ENCODE measurements at regions not wholly inside any gene's neighbourhood (a gene's known extent, or its start where the extent isn't known, plus 50 kb on each side); places are given as distances from the start of the nearest gene placed in this dataset.
A peak's percentile ranks its signal among the peaks of the same experiment; 100 is the strongest.

DNA sequence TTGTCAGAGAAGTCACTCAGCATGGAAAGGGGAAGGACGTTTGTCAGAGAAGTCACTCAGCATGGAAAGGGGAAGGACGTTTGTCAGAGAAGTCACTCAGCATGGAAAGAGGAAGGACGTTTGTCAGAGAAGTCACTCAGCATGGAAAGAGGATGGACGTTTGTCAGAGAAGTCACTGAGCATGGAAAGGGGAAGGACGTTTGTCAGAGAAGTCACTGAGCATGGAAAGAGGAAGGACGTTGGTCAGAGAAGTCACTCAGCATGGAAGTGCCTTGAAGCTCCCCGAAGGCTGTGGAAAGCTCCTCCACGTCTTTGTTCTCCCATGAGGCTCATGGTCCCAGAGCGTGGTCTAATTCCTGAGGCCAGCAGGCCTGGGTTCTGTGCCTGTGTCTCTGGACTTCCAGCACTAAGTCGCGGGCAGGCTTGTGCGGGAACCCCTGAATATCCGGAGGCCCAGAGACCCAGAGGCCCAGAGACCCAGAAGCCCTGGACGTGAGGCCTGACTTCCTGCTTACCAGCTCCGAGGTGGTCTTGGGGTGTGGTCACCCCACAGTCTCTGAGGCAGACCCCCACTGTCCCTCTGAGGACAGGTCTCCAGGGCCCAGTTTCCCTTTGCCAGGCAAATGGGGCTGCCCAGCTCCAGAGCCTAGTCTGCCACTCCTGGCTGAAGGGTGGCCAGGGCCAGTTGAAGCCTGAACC lies 70.4 kb upstream of the TWIST2 start:
- H3K4me3 ChIP-seq (ENCODE audit: low read depth, low read length): no peak overlapping the region
- no peak for DNase-seq (ENCODE audit: low read depth)
- TF ChIP-seq, protein P1, sequence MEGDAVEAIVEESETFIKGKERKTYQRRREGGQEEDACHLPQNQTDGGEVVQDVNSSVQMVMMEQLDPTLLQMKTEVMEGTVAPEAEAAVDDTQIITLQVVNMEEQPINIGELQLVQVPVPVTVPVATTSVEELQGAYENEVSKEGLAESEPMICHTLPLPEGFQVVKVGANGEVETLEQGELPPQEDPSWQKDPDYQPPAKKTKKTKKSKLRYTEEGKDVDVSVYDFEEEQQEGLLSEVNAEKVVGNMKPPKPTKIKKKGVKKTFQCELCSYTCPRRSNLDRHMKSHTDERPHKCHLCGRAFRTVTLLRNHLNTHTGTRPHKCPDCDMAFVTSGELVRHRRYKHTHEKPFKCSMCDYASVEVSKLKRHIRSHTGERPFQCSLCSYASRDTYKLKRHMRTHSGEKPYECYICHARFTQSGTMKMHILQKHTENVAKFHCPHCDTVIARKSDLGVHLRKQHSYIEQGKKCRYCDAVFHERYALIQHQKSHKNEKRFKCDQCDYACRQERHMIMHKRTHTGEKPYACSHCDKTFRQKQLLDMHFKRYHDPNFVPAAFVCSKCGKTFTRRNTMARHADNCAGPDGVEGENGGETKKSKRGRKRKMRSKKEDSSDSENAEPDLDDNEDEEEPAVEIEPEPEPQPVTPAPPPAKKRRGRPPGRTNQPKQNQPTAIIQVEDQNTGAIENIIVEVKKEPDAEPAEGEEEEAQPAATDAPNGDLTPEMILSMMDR (IDR thresholded peaks at IDR 0.05; ENCODE audit: control insufficient read depth, extremely low read depth, insufficient read depth): no peak

DNA sequence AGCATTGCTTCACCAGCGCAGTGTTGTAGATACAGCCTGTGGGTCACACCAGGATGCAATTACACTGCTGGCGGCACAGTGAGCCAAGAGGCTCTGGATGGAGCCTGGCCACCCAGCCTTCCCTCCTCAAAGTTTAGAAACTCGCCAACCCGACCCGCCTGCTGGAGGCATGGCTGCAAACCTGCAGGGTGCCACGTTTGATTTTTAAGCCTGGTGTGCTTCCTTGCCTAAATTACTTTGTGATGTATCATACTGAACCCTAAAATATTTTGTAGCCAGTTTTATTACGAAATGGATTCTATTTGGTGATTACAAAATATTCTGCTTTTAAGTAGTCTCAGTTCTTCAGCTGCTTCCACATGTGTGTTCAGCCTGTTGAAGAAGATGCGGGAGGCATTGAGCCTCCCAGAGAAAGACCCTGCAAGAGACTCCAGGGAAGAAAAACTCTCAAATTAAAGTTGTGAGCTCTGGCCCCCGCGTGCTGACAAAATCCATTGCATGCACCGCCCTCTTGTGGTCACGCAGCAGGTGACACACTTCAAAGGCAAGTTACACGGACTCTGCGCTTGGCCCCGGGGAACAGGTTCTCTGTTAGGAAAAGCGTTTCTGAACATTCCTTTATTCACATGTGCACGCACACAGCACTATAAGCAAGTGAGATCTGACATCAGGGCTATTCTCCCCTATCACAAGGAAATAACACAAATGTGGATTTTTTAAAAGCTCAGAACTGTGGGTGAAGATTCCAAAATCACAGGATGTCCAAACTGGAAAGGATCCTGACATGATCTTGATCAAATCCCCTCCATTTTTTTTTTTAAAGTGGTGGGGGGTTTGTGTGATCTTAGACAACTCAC lies 63.0 kb upstream of the TWIST2 start:
- TF ChIP-seq, protein P1 (IDR thresholded peaks at IDR 0.05; ENCODE audit: control insufficient read depth, extremely low read depth, insufficient read depth): peak; percentile 93
- no peak overlapping the region for H3K4me3 ChIP-seq (ENCODE audit: low read depth, low read length)
- DNase-seq (ENCODE audit: low read depth): no peak

DNA sequence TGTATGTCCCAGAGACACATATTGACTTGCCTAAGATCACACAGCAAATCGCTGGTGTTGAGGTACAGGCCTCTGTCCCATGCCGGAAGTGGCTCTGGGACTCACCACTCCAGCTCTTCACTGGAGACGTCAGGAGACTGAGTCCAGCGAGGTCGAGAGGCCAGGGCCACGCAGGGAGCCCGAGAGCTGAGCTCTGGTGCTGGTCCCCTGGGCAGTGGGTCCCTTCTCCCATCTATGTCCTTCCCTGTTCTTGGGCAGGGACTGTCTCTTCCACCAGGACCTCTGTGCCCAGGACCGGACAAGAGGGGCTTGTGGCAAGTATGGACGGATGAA lies 62.4 kb upstream of the TWIST2 start:
- TF ChIP-seq, protein P1 (IDR thresholded peaks at IDR 0.05; ENCODE audit: control insufficient read depth, extremely low read depth, insufficient read depth): no peak
- DNase-seq (ENCODE audit: low read depth): no peak
- H3K4me3 ChIP-seq (ENCODE audit: low read depth, low read length): no peak overlapping the region

DNA sequence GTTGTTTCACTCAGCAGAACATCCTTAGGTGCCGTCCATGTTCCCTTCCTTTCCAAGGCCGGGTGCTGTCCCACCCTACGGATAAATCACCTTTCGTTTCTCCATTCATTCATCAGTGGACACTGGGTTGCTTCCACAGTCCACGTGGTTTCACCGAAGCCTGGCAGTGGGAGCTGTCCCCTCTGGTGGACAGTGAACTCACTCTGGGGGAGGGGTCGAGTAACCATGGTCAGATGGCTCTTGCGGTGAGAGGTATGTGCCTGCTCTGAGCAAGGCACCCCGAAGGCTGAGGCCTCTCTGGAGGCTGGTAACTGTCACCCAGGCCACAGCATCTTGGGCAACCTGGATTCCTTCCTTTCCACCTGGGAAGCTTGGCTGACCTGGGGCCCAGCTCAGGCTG lies 61.5 kb upstream of the TWIST2 start:
- DNase-seq (ENCODE audit: low read depth): no peak
- H3K4me3 ChIP-seq (ENCODE audit: low read depth, low read length): no peak overlapping the region
- TF ChIP-seq, protein P1 (IDR thresholded peaks at IDR 0.05; ENCODE audit: control insufficient read depth, extremely low read depth, insufficient read depth): no peak

DNA sequence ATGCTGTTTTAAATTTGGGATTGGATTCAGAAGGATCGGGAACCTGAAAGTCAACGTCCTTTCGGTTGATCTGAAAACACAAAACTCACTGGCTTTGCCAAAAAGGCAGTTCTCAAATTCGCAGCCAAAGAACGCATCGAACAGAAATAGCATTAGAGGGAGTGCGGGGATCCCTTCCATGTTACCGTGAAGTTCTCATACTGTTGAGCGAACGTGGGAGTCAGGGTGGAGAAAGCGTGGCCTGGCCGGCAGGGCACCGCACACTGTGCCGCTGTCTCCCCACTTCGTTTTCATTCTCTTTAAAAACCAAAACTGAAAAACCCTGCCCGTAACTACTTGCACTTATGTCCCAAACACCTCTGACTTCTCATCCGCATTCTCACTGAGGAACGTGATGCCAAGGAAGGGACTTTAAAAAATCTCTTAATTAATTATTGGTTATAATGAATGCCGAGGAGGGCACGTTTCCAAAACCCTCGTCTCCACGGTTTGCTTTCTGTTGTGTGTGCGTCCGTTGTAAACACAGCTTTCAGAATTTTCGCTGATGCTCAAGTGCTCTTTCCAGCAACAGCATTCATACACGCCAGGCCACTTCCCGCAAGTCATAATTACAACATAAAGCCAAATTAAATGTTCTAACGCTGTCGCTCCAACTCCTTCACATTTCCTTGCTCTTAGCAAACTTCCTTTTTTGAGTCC lies 60.9 kb upstream of the TWIST2 start:
- TF ChIP-seq, protein P1 (IDR thresholded peaks at IDR 0.05; ENCODE audit: control insufficient read depth, extremely low read depth, insufficient read depth): no peak
- no peak for DNase-seq (ENCODE audit: low read depth)
- H3K4me3 ChIP-seq (ENCODE audit: low read depth, low read length): no peak overlapping the region

DNA sequence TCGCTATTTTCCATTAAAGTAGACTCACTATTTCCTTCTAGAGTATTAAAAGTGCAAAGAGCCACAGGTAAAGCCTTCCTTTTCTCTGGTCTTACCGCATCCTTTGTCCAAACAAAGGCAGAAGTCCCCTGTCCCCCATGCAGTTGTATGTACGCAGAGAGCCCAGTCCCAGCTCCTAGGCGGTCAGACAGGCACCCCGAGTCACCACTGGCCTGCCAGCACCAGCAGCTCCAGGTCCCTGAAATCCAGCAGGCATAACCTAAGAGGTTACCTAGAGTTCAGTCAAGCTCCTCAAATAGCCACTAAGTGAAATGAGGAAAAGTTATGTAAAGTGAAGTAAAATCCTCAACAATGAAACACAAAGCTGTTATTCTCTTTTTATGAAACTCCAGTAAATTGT lies 60.4 kb upstream of the TWIST2 start:
- no peak overlapping the region for H3K4me3 ChIP-seq (ENCODE audit: low read depth, low read length)
- TF ChIP-seq, protein P1 (IDR thresholded peaks at IDR 0.05; ENCODE audit: control insufficient read depth, extremely low read depth, insufficient read depth): no peak
- no peak for DNase-seq (ENCODE audit: low read depth)
